SK-N-SH treated with all-trans-retinoic acid at 6 μM for 48 hours (cell line): ENCODE measurements at regions not wholly inside any gene's neighbourhood (a gene's known extent, or its start where the extent isn't known, plus 50 kb on each side); places are given as distances from the start of the nearest gene placed in this dataset.

Source experiments
- ATAC-seq: fragments of 200-7000 bp; cut with Tn5 transposase; 3 replicates; pipeline ENCODE4 v1.9.1; 2020; ENCODE audit warnings: mild to moderate bottlenecking, moderate library complexity
- ARNTL ChIP-seq: fragments of 450-650 bp; formaldehyde crosslinking; IDR thresholded peaks from 2 replicates; pipeline ENCODE4 v1.5.0; 2020; ENCODE audit warnings: low read depth, mild to moderate bottlenecking, moderate library complexity, borderline replicate concordance
- BACH2 ChIP-seq: fragments of 250-450 bp; sonication (Bioruptor Pico); IDR thresholded peaks from 2 replicates; pipeline ENCODE4 v1.9.0; 2021; ENCODE audit warnings: mild to moderate bottlenecking, borderline replicate concordance
- CREB5 ChIP-seq: fragments of 250-450 bp; sonication (Bioruptor Pico); IDR thresholded peaks from 2 replicates; pipeline ENCODE4 v1.5.1; 2020; ENCODE audit warnings: low read depth, mild to moderate bottlenecking, moderate library complexity
- CSDC2 ChIP-seq: fragments of 250-450 bp; sonication (Bioruptor Pico); IDR thresholded peaks from 2 replicates; pipeline ENCODE4 v1.5.0; 2020; ENCODE audit warnings: mild to moderate bottlenecking, moderate library complexity
- CSRNP3 ChIP-seq: fragments of 250-450 bp; sonication (Bioruptor Pico); IDR thresholded peaks from 2 replicates; pipeline ENCODE4 v1.5.1; 2021; ENCODE audit warnings: mild to moderate bottlenecking, moderate library complexity
- ESRRG ChIP-seq: fragments of 250-450 bp; sonication (Bioruptor Pico); IDR thresholded peaks from 2 replicates; pipeline ENCODE4 v1.6.1; 2021; ENCODE audit warnings: mild to moderate bottlenecking
- GLIS3 ChIP-seq: fragments of 250-450 bp; sonication (Bioruptor Pico); IDR thresholded peaks from 2 replicates; pipeline ENCODE4 v1.5.0; 2020; ENCODE audit warnings: mild to moderate bottlenecking, moderate library complexity
- ISL1 ChIP-seq: fragments of 250-450 bp; sonication (Bioruptor Pico); IDR thresholded peaks from 2 replicates; pipeline ENCODE4 v2.1.2; 2022; ENCODE audit warnings: mild to moderate bottlenecking, moderate library complexity
- OSR1 ChIP-seq: fragments of 250-450 bp; sonication (Bioruptor Pico); IDR thresholded peaks from 2 replicates; pipeline ENCODE4 v1.8.0; 2022; ENCODE audit warnings: moderate library complexity, mild to moderate bottlenecking, inconsistent platforms
- PATZ1 ChIP-seq: fragments of 250-450 bp; sonication (Bioruptor Pico); IDR thresholded peaks from 2 replicates; pipeline ENCODE4 v1.8.0; 2020; ENCODE audit warnings: mild to moderate bottlenecking, moderate library complexity, borderline replicate concordance
- POU6F1 ChIP-seq: fragments of 250-450 bp; sonication (Bioruptor Pico); IDR thresholded peaks from 2 replicates; pipeline ENCODE4 v1.8.0; 2021; ENCODE audit warnings: low read depth, mild to moderate bottlenecking, moderate library complexity, borderline replicate concordance
- PPARA ChIP-seq: fragments of 250-450 bp; sonication (Bioruptor Pico); IDR thresholded peaks from 2 replicates; pipeline ENCODE4 v1.5.0; 2020; ENCODE audit warnings: mild to moderate bottlenecking, borderline replicate concordance
- RARB ChIP-seq: fragments of 250-450 bp; sonication (Bioruptor Pico); IDR thresholded peaks from 2 replicates; pipeline ENCODE4 v1.8.0; 2021; ENCODE audit warnings: mild to moderate bottlenecking, moderate library complexity
- SNAI2 ChIP-seq: fragments of 250-450 bp; sonication (Bioruptor Pico); IDR thresholded peaks from 2 replicates; pipeline ENCODE4 v1.5.0; 2020; ENCODE audit warnings: mild to moderate bottlenecking, moderate library complexity
- TCF4 ChIP-seq: fragments of 250-450 bp; sonication (Bioruptor Pico); IDR thresholded peaks from 2 replicates; pipeline ENCODE4 v1.8.0; 2021; ENCODE audit warnings: mild to moderate bottlenecking, moderate library complexity, borderline replicate concordance
- TOX ChIP-seq: fragments of 250-450 bp; sonication (Bioruptor Pico); IDR thresholded peaks from 2 replicates; pipeline ENCODE4 v1.8.0; 2021; ENCODE audit warnings: mild to moderate bottlenecking, moderate library complexity, borderline replicate concordance
- TSHZ2 ChIP-seq: fragments of 250-450 bp; sonication (Bioruptor Pico); IDR thresholded peaks from 2 replicates; pipeline ENCODE4 v1.5.0; 2020; ENCODE audit warnings: mild to moderate bottlenecking, moderate library complexity
- ZC3H10 ChIP-seq: fragments of 250-450 bp; sonication (Bioruptor Pico); IDR thresholded peaks from 2 replicates; pipeline ENCODE4 v1.5.1; 2021; ENCODE audit warnings: mild to moderate bottlenecking, moderate library complexity
- ZFP3 ChIP-seq: fragments of 250-450 bp; sonication (Bioruptor Pico); IDR thresholded peaks from 2 replicates; pipeline ENCODE4 v1.5.0; 2020; ENCODE audit warnings: mild to moderate bottlenecking, moderate library complexity
- ZFP30 ChIP-seq: fragments of 450-650 bp; formaldehyde crosslinking; IDR thresholded peaks from 2 replicates; pipeline ENCODE4 v1.5.0; 2022; ENCODE audit warnings: mild to moderate bottlenecking, moderate library complexity
- ZNF565 ChIP-seq: fragments of 450-650 bp; formaldehyde crosslinking; conservative IDR thresholded peaks from 2 replicates; pipeline ENCODE4 v1.5.0; 2020; ENCODE audit warnings: low read depth, mild to moderate bottlenecking, moderate library complexity
- ZNF70 ChIP-seq: fragments of 450-650 bp; formaldehyde crosslinking; IDR thresholded peaks from 2 replicates; pipeline ENCODE4 v1.5.0; 2020; ENCODE audit warnings: mild to moderate bottlenecking, moderate library complexity
- ZNF8 ChIP-seq: fragments of 450-650 bp; formaldehyde crosslinking; IDR thresholded peaks from 2 replicates; pipeline ENCODE4 v1.5.0; 2020; ENCODE audit warnings: mild to moderate bottlenecking, moderate library complexity

- TF ChIP-seq CSDC2 (CRISPR knock-in tag) (no peak), OSR1 (no peak), POU6F1 (CRISPR knock-in tag) (no peak), ISL1 (CRISPR knock-in tag) (no peak), PATZ1 (CRISPR knock-in tag) (no peak), ZFP30 (CRISPR knock-in tag) (no peak), RARB (CRISPR knock-in tag) (no peak), TOX (no peak), SNAI2 (CRISPR knock-in tag) (no peak), ZFP3 (CRISPR knock-in tag) (no peak), TCF4 (CRISPR knock-in tag) (no peak), CREB5 (CRISPR knock-in tag) (no peak), ZNF565 (CRISPR knock-in tag) (no peak), ZNF8 (no peak), ZNF70 (CRISPR knock-in tag) (no peak), ARNTL (CRISPR knock-in tag) (no peak), PPARA (CRISPR knock-in tag) (no peak), BACH2 (no peak)
- ATAC-seq: no peak
Measured at GRCh38 chr4:14043203-14043602, 415.7 kb upstream of the BOD1L1 start.

- TF ChIP-seq OSR1: no peak
- no peak for TF ChIP-seq ZC3H10
- no peak for TF ChIP-seq ZNF565 (CRISPR knock-in tag)
- no peak for TF ChIP-seq ISL1 (CRISPR knock-in tag)
- no peak for TF ChIP-seq CSDC2 (CRISPR knock-in tag)
- no peak for TF ChIP-seq RARB (CRISPR knock-in tag)
- no peak for TF ChIP-seq ZNF70 (CRISPR knock-in tag)
- no peak for TF ChIP-seq ZFP30 (CRISPR knock-in tag)
- TF ChIP-seq ARNTL (CRISPR knock-in tag): no peak
- TF ChIP-seq CSRNP3 (CRISPR knock-in tag): no peak
- TF ChIP-seq ZFP3 (CRISPR knock-in tag): no peak
- no peak for TF ChIP-seq TCF4 (CRISPR knock-in tag)
- no peak for TF ChIP-seq PPARA (CRISPR knock-in tag)
- no peak for TF ChIP-seq TSHZ2 (CRISPR knock-in tag)
- TF ChIP-seq ESRRG (CRISPR knock-in tag): no peak
- ATAC-seq: no peak
Measured at GRCh38 chr4:14046642-14047041, 419.1 kb upstream of the BOD1L1 start.

GRCh38 chr4:14047840-14048239 is 420.3 kb upstream of the BOD1L1 start:
- ATAC-seq: no peak
- TF ChIP-seq TCF4 (CRISPR knock-in tag) (no peak), PATZ1 (CRISPR knock-in tag) (no peak), TOX (no peak), ZC3H10 (no peak), ZNF565 (CRISPR knock-in tag) (no peak), RARB (CRISPR knock-in tag) (no peak), ZNF70 (CRISPR knock-in tag) (no peak), ZNF8 (no peak), GLIS3 (CRISPR knock-in tag) (no peak)
- TF ChIP-seq, all 23 proteins: peak for 0
